ENCODE measurements at regions not wholly inside any gene's neighbourhood (a gene's known extent, or its start where the extent isn't known, plus 50 kb on each side); places are given as distances from the start of the nearest gene placed in this dataset.

- TF ChIP-seq FOXP2 (optimal IDR thresholded peaks at IDR 0.05; ENCODE audit: borderline replicate concordance, extremely low read depth, extremely low read length, insufficient read depth): no peak
- no peak for TF ChIP-seq SIN3A (IDR thresholded peaks at IDR 0.05; ENCODE audit: borderline replicate concordance, insufficient read depth, low read length)
- no peak for TF ChIP-seq POLR2AphosphoS5 (IDR thresholded peaks at IDR 0.05; ENCODE audit: low read depth, low read length)
- no peak for TF ChIP-seq TAF1 (IDR thresholded peaks at IDR 0.05; ENCODE audit: borderline replicate concordance, insufficient read depth, low read length)
- TF ChIP-seq REST (IDR thresholded peaks at IDR 0.05; ENCODE audit: insufficient read depth in 1 of 2, low read depth in 2 of 2, low read length in 2 of 2): no peak
Observed at GRCh38 chr18:24922491-24922890, 429.5 kb downstream of the ZNF521 start.

- TF ChIP-seq SIN3A (IDR thresholded peaks at IDR 0.05; ENCODE audit: borderline replicate concordance, insufficient read depth, low read length): no peak
- TF ChIP-seq POLR2AphosphoS5 (IDR thresholded peaks at IDR 0.05; ENCODE audit: low read depth, low read length): no peak
- no peak for TF ChIP-seq TAF1 (IDR thresholded peaks at IDR 0.05; ENCODE audit: borderline replicate concordance, insufficient read depth, low read length)
- TF ChIP-seq REST (IDR thresholded peaks at IDR 0.05; ENCODE audit: insufficient read depth in 1 of 2, low read depth in 2 of 2, low read length in 2 of 2): no peak
- TF ChIP-seq FOXP2 (optimal IDR thresholded peaks at IDR 0.05; ENCODE audit: borderline replicate concordance, extremely low read depth, extremely low read length, insufficient read depth): no peak
Observed at GRCh38 chr18:24923138-24923537, 428.8 kb downstream of the ZNF521 start.

GRCh38 chr18:24924066-24924716 is 427.8 kb downstream of the ZNF521 start:
- no peak for TF ChIP-seq REST (IDR thresholded peaks at IDR 0.05; ENCODE audit: insufficient read depth in 1 of 2, low read depth in 2 of 2, low read length in 2 of 2)

GRCh38 chr18:24926649-24927048 is 425.3 kb downstream of the ZNF521 start:
- TF ChIP-seq SIN3A (IDR thresholded peaks at IDR 0.05; ENCODE audit: borderline replicate concordance, insufficient read depth, low read length) (no peak), REST (IDR thresholded peaks at IDR 0.05; ENCODE audit: insufficient read depth in 1 of 2, low read depth in 2 of 2, low read length in 2 of 2) (no peak), TAF1 (IDR thresholded peaks at IDR 0.05; ENCODE audit: borderline replicate concordance, insufficient read depth, low read length) (no peak)

GRCh38 chr18:24928301-24928878 is 423.6 kb downstream of the ZNF521 start:
- TF ChIP-seq POLR2AphosphoS5 (IDR thresholded peaks at IDR 0.05; ENCODE audit: low read depth, low read length): no peak
- TF ChIP-seq SIN3A (IDR thresholded peaks at IDR 0.05; ENCODE audit: borderline replicate concordance, insufficient read depth, low read length): no peak
- TF ChIP-seq REST (IDR thresholded peaks at IDR 0.05; ENCODE audit: insufficient read depth in 1 of 2, low read depth in 2 of 2, low read length in 2 of 2): no peak
- no peak for TF ChIP-seq FOXP2 (optimal IDR thresholded peaks at IDR 0.05; ENCODE audit: borderline replicate concordance, extremely low read depth, extremely low read length, insufficient read depth)
- TF ChIP-seq TAF1 (IDR thresholded peaks at IDR 0.05; ENCODE audit: borderline replicate concordance, insufficient read depth, low read length): no peak
